Astrocyte of the spinal cord (primary cell): ENCODE measurements at regions not wholly inside any gene's neighbourhood (a gene's known extent, or its start where the extent isn't known, plus 50 kb on each side); places are given as distances from the start of the nearest gene placed in this dataset.
A peak's percentile ranks its signal among the peaks of the same experiment; 100 is the strongest.

Source experiments
- DNase-seq: peaks from one replicate; pipeline ENCODE4 v3.0.0; 2011; ENCODE audit warnings: low read depth, low spot score
- H3K4me3 ChIP-seq: 2 replicates; pipeline ENCODE4 v1.5.1; 2011; ENCODE audit warnings: low read depth, mild to moderate bottlenecking, low read length, moderate library complexity
- CTCF ChIP-seq: IDR thresholded peaks from 2 replicates; pipeline ENCODE4 v1.5.1; 2012; ENCODE audit warnings: low read depth, mild to moderate bottlenecking, low read length, inconsistent platforms
- in situ Hi-C: cut with HindIII; loops from 2 replicates; pipeline ENCODE4 v1.10.0; 2017; ENCODE audit warnings: low sequenced_read_pairs

DNA sequence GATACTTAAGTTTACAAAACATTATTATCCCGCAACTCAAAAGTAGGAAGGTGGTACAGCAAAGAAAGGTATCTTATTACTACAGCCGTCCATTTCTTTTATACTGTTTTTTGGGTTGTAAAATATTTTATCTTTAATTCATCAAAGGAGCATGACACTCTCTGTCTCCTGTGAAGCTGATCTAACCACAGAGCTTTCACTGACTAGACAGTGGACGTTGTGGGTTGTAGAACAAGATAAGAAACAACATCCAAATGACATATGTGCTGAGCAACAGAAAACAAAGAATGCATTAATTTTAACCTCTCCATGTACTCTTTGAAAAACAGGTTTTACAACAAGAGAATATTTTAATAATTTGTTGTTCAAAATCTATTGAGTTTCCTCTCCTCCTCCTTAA is 195.9 kb upstream of the FBXO33 start:
- no peak for DNase-seq
- no peak overlapping the region for H3K4me3 ChIP-seq
- in situ Hi-C loops, result no loop called here
- no peak for TF ChIP-seq CTCF

- no peak for DNase-seq
- in situ Hi-C loops, result no loop called here
- TF ChIP-seq CTCF, result no peak
- H3K4me3 ChIP-seq, result no peak overlapping the region
Measured at GRCh38 chr14:39626589-39627576, 194.7 kb upstream of the FBXO33 start.

DNA sequence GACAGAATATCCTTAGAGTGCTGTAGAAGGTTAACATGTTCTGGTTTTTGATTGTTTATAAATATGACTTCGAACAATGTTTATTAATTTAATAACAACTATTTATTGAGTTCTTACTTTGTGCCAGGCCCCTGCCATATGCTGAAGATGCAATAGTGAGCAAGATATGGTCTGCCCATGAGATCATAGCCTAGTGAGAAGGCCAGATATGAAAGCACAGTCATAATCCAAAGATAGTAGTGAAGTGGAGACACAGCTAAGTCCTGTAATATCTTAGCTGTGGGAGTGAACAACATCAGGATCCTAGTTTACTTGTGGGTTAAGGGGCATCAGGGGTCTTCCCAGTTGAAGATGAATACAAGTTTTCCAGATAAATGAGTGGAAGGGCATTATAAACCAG is 189.4 kb upstream of the FBXO33 start:
- in situ Hi-C loops, result no loop called here

GRCh38 chr14:39621223-39621622 is 189.0 kb upstream of the FBXO33 start:
- TF ChIP-seq CTCF, result no peak
- in situ Hi-C loops, result no loop called here
- no peak for DNase-seq
- H3K4me3 ChIP-seq, result no peak overlapping the region

More for the DNA sequence above, 189.4 kb upstream of the FBXO33 start:
- DNase-seq, result no peak
- no peak overlapping the region for H3K4me3 ChIP-seq
- TF ChIP-seq CTCF, result no peak

DNA sequence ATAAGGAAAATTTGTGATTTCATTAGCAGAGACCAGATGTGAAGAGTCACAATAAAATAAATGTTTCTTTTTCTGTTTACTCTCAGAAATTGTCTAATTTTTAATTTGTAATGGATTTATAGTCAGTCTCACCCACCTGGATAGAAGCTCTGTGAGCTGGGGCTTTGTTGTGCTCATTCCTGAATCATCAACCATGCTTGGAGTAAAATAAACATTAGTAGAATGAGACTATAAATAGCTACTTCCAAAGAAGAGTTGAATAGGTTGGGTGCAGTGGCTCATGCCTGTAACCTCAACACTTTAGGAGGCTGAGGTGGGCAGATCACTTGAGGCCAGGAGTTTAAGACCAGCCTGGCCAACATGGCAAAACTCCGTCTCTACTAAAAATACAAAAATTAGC is 185.3 kb upstream of the FBXO33 start:
- TF ChIP-seq CTCF, result no peak
- H3K4me3 ChIP-seq, result no peak overlapping the region
- in situ Hi-C loops, result no loop called here
- DNase-seq, result peak; percentile 19

DNA sequence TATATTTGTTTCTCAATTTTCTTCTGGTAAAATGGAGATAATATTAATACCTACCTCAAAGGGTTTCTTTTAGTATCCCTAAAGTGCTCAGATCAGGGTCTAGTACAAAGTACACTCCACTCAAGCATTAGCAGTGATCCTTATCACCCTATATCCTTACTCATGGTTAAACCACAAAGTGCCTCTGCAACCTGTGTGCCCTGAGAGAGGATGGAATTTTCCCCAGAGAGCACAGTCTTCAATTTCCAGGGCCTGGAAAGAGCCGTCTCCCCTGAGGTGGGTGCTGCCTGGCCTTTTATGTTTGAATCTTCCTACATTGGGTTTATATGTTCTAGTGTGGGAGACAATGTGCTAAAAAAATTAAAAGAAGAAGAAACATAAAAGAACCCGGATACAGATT is 183.1 kb upstream of the FBXO33 start:
- H3K4me3 ChIP-seq, result no peak overlapping the region
- TF ChIP-seq CTCF, result no peak
- in situ Hi-C loops, result no loop called here
- DNase-seq, result no peak
